Vagina (tissue), 2 donors: ENCODE measurements at regions not wholly inside any gene's neighbourhood (a gene's known extent, or its start where the extent isn't known, plus 50 kb on each side); places are given as distances from the start of the nearest gene placed in this dataset.
"Not testable (repeated sequence)": the region's sequence is repeated elsewhere in the genome, so short reads cannot be mapped to it uniquely, and the experiment has no call there.

Experiments
- CTCF ChIP-seq, 3 experiments: fragments of 450-650 bp in 2 of 3; fragments of 200-600 bp in 1 of 3; sonication (generic) in 1 of 3; IDR thresholded peaks; one replicate each; pipeline ENCODE4 v1.5.1; 2017 to 2019; ENCODE audit warnings: antibody characterized with exemption in 3 of 3, mild to moderate bottlenecking in 2 of 3, moderate library complexity in 2 of 3
- POLR2A ChIP-seq, 2 donors: fragments of 450-650 bp; IDR thresholded peaks; one replicate each; pipeline ENCODE4 v1.6.1; 2017; ENCODE audit warnings: antibody characterized with exemption in 2 of 2, mild to moderate bottlenecking in 2 of 2, moderate library complexity in 2 of 2

- TF ChIP-seq CTCF, POLR2A (IDR thresholded peaks at IDR 0.05): not testable (repeated sequence)
Observed at GRCh38 chr22:11028180-11028579, 4499.8 kb upstream of the OR11H1 start.
